ENCODE measurements at regions not wholly inside any gene's neighbourhood (a gene's known extent, or its start where the extent isn't known, plus 50 kb on each side); places are given as distances from the start of the nearest gene placed in this dataset.

DNA sequence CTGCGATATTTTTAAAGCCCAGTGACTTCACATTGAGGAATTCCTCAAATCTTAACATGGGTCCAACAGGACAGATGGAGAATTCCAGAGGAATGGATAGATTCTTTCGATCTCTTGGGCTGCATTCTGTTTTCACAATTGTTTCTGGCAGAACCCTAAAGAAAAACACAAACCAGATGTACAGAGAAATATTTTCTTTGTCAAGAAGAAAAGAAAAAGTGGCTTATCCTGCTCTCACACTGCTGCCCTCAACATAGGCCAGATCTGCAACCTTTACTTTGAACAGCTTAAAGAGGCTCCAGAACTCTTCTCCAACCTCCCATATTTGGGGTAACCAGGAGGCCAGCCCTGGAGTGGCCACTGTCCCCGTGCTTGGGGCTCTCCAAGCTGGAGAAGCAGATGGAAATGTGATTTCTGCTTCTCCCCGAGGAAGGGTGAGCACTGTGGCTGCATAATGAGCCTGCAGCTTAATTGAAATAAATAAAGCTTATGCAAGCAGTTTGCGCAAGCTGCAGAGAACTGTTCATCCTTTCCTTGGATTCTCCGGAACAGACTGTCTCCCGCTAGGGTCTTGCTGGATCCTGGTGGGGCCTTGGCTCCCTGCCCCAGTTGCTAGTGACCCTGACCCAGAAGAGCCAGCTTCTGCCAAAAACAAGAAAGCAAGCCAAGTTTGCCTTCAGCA, 453.2 kb upstream of the PROK2 start:
- H4K20me1 ChIP-seq (ENCODE audit: insufficient read depth, low read length): no peaks in the 10 kb centered on the region
- no peak overlapping the region for H3K9ac ChIP-seq (ENCODE audit: low read length)
- H3K4me1 ChIP-seq (ENCODE audit: insufficient read depth, low read length): peaks cover 7% of the 10 kb centered on the region
- H3K4me3 ChIP-seq (ENCODE audit: insufficient read depth, low read depth, low read length): no peak overlapping the region
- no peaks in the 10 kb centered on the region for H3K36me3 ChIP-seq (ENCODE audit: insufficient read depth, low read length)
- no peak for TF ChIP-seq EZH2 (IDR thresholded peaks at IDR 0.05; ENCODE audit: insufficient read depth, low read length)
- TF ChIP-seq, protein P1, sequence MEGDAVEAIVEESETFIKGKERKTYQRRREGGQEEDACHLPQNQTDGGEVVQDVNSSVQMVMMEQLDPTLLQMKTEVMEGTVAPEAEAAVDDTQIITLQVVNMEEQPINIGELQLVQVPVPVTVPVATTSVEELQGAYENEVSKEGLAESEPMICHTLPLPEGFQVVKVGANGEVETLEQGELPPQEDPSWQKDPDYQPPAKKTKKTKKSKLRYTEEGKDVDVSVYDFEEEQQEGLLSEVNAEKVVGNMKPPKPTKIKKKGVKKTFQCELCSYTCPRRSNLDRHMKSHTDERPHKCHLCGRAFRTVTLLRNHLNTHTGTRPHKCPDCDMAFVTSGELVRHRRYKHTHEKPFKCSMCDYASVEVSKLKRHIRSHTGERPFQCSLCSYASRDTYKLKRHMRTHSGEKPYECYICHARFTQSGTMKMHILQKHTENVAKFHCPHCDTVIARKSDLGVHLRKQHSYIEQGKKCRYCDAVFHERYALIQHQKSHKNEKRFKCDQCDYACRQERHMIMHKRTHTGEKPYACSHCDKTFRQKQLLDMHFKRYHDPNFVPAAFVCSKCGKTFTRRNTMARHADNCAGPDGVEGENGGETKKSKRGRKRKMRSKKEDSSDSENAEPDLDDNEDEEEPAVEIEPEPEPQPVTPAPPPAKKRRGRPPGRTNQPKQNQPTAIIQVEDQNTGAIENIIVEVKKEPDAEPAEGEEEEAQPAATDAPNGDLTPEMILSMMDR (IDR thresholded peaks at IDR 0.05; ENCODE audit: insufficient read depth, low read depth, low read length): no peak
- H3K4me1 Mint-ChIP-seq (ENCODE audit: low read depth, unreplicated experiment): peaks cover 15% of the 10 kb centered on the region
- peak; percentile 31 for DNase-seq (ENCODE audit: low read depth)
- peaks cover 6% of the 10 kb centered on the region for H3K9me3 Mint-ChIP-seq (ENCODE audit: unreplicated experiment)
- H3K36me3 Mint-ChIP-seq (ENCODE audit: low read depth, unreplicated experiment): no peaks in the 10 kb centered on the region
- no peak overlapping the region for H3K4me2 ChIP-seq (ENCODE audit: low read length)
- H3K27ac ChIP-seq (ENCODE audit: low read depth, low read length): no peak overlapping the region
- H3K27ac Mint-ChIP-seq (ENCODE audit: unreplicated experiment): no peak overlapping the region
- peaks cover 11% of the 10 kb centered on the region for H3K27me3 ChIP-seq (ENCODE audit: insufficient read depth, low read length)
- no peak overlapping the region for H2AFZ ChIP-seq (ENCODE audit: low read depth, low read length)
- H3K79me2 ChIP-seq (ENCODE audit: insufficient read depth, low read length): no peaks in the 10 kb centered on the region
- peaks cover 30% of the 10 kb centered on the region for H3K27me3 Mint-ChIP-seq (ENCODE audit: low read depth, unreplicated experiment)
- H3K9me3 ChIP-seq (ENCODE audit: insufficient read depth, low read depth, low read length): no peaks in the 10 kb centered on the region
- H3K4me3 Mint-ChIP-seq (ENCODE audit: unreplicated experiment): no peak overlapping the region
- no peak for FAIRE-seq

DNA sequence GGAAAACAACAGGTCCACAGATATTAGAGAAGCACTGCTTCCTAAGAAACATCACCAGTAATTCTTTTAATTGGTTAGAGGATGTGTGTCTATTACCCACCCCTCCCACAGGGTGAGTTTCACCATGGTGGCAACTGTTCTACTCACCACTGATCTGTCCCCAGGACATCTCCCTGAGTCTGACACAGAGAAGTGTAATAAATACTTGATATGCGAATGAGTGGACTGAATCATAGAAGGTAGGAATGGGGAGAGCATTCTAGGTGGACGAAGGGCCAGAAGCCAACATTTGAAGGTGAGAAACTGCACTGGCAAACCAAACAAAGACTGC, 452.7 kb upstream of the PROK2 start:
- Mint-ChIP-seq H3K4me3 (ENCODE audit: unreplicated experiment) (no peak overlapping the region), H3K36me3 (ENCODE audit: low read depth, unreplicated experiment) (no peaks in the 10 kb centered on the region), H3K27me3 (ENCODE audit: low read depth, unreplicated experiment) (peaks cover 30% of the 10 kb centered on the region), H3K9me3 (ENCODE audit: unreplicated experiment) (peaks cover 6% of the 10 kb centered on the region), H3K27ac (ENCODE audit: unreplicated experiment) (no peak overlapping the region), H3K4me1 (ENCODE audit: low read depth, unreplicated experiment) (peaks cover 15% of the 10 kb centered on the region)
- TF ChIP-seq EZH2 (IDR thresholded peaks at IDR 0.05; ENCODE audit: insufficient read depth, low read length): no peak
- TF ChIP-seq, protein P1 (IDR thresholded peaks at IDR 0.05; ENCODE audit: insufficient read depth, low read depth, low read length): no peak
- Histone ChIP-seq H3K79me2 (ENCODE audit: insufficient read depth, low read length) (no peaks in the 10 kb centered on the region), H3K4me1 (ENCODE audit: insufficient read depth, low read length) (peaks cover 7% of the 10 kb centered on the region), H3K9ac (ENCODE audit: low read length) (no peak overlapping the region), H4K20me1 (ENCODE audit: insufficient read depth, low read length) (no peaks in the 10 kb centered on the region), H2AFZ (ENCODE audit: low read depth, low read length) (no peak overlapping the region), H3K4me2 (ENCODE audit: low read length) (no peak overlapping the region), H3K9me3 (ENCODE audit: insufficient read depth, low read depth, low read length) (no peaks in the 10 kb centered on the region), H3K4me3 (ENCODE audit: insufficient read depth, low read depth, low read length) (no peak overlapping the region), H3K27me3 (ENCODE audit: insufficient read depth, low read length) (peaks cover 8% of the 10 kb centered on the region), H3K36me3 (ENCODE audit: insufficient read depth, low read length) (no peaks in the 10 kb centered on the region), H3K27ac (ENCODE audit: low read depth, low read length) (no peak overlapping the region)
- FAIRE-seq (peak; percentile 9), DNase-seq (ENCODE audit: low read depth) (no peak)

DNA sequence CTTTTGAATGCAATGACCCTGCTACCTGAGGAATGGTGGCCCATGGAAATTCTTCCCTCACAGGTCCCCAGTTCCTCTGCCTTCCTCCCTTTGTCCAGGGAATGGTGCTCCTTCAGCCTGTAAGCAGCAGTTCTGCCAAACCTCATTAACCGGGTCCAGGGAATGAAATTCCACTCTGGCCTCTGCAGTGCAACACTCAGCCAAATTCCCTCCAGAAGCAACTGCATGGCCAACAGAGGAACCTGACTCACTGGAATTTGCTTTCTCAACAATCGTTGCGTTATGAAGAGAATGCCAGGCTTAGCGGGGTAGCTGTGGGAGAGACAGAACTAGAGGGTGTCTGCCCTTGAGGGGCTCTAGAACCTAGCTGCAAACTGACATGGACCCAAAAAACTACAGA, 449.4 kb upstream of the PROK2 start:
- peaks cover 7% of the 10 kb centered on the region for H3K4me1 ChIP-seq (ENCODE audit: insufficient read depth, low read length)
- DNase-seq (ENCODE audit: low read depth): peak; percentile 84
- Mint-ChIP-seq H3K9me3 (ENCODE audit: unreplicated experiment) (peaks cover 6% of the 10 kb centered on the region), H3K4me1 (ENCODE audit: low read depth, unreplicated experiment) (peaks cover 12% of the 10 kb centered on the region), H3K36me3 (ENCODE audit: low read depth, unreplicated experiment) (peaks cover 8% of the 10 kb centered on the region), H3K27me3 (ENCODE audit: low read depth, unreplicated experiment) (peaks cover 42% of the 10 kb centered on the region), H3K4me3 (ENCODE audit: unreplicated experiment) (no peak overlapping the region), H3K27ac (ENCODE audit: unreplicated experiment) (no peak overlapping the region)
- H3K9ac ChIP-seq (ENCODE audit: low read length): no peak overlapping the region
- no peak overlapping the region for H3K4me2 ChIP-seq (ENCODE audit: low read length)
- H3K36me3 ChIP-seq (ENCODE audit: insufficient read depth, low read length): no peaks in the 10 kb centered on the region
- no peak for TF ChIP-seq EZH2 (IDR thresholded peaks at IDR 0.05; ENCODE audit: insufficient read depth, low read length)
- TF ChIP-seq, protein P1 (IDR thresholded peaks at IDR 0.05; ENCODE audit: insufficient read depth, low read depth, low read length): no peak
- no peaks in the 10 kb centered on the region for H4K20me1 ChIP-seq (ENCODE audit: insufficient read depth, low read length)
- no peak overlapping the region for H3K27ac ChIP-seq (ENCODE audit: low read depth, low read length)
- H2AFZ ChIP-seq (ENCODE audit: low read depth, low read length): no peak overlapping the region
- H3K27me3 ChIP-seq (ENCODE audit: insufficient read depth, low read length): peaks cover 14% of the 10 kb centered on the region
- no peaks in the 10 kb centered on the region for H3K79me2 ChIP-seq (ENCODE audit: insufficient read depth, low read length)
- no peak overlapping the region for H3K4me3 ChIP-seq (ENCODE audit: insufficient read depth, low read depth, low read length)
- FAIRE-seq: peak; percentile 65
- H3K9me3 ChIP-seq (ENCODE audit: insufficient read depth, low read depth, low read length): no peaks in the 10 kb centered on the region

All from astrocyte (in vitro differentiated cells and primary cell).